AML-193 (cell line): ENCODE measurements at regions not wholly inside any gene's neighbourhood (a gene's known extent, or its start where the extent isn't known, plus 50 kb on each side); places are given as distances from the start of the nearest gene placed in this dataset.

ENCODE experiments used
- DNase-seq, 2 experiments: peaks; one replicate each; lab custom pipeline; 2025; lab: John Stamatoyannopoulos, UW

DNA sequence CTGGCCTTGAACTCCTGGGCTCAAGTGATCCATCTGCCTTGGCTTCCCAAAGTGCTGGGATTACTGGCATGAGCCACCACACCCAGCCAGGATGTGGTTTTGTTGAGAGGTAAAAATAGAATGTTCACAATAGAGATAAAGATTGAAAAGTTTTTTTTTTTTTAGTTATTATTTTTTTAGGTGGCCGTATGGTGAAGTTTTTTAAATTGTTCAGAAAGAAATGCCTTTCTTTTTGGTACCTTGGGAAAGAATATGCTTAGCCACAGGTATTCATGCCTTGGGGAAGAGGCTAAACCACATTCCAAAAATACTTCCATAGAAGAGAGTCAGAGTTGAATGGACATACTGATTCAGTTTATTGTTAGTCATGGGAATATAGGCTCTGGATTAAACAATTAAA is 143.4 kb downstream of the C11orf91 start:
- no peak for DNase-seq

DNA sequence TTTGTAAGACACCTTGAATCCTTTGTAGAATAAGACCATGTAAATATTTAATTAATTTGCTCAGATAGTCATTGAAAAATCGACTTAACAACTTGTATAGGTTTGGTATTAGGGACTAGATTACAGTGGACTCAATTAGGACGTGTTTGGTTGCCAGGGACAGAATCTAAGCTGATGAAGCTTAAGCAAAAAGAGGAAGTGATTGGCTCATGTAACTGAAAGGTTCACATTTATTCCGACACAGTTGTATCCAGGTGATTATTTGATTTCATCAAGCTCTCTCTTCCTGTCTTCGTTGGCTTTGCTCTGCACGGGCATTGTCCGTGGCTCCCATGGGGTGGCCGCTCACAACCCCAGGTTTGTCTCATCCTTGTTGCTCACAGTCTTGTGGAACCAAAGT is 146.4 kb downstream of the C11orf91 start:
- no peak for DNase-seq

DNA sequence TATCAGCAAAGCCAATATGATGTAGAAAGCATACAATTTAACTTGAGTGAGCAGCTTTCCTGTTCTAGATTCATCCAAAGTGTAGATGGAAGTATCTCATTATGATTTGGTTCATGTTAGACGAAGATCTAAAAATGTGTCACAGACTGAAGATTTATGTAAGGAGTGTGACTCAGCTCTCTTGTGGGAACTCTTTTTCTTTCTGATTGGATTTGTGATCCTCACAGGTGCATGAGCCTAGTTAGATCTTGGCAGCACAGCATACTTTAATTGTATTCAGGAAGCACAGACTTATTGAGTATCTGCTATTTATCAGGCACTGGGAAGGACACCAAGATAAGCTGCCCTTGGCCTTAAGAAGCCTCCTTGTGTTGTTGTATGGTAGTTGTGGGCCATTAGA is 147.1 kb downstream of the C11orf91 start:
- no peak for DNase-seq

DNA sequence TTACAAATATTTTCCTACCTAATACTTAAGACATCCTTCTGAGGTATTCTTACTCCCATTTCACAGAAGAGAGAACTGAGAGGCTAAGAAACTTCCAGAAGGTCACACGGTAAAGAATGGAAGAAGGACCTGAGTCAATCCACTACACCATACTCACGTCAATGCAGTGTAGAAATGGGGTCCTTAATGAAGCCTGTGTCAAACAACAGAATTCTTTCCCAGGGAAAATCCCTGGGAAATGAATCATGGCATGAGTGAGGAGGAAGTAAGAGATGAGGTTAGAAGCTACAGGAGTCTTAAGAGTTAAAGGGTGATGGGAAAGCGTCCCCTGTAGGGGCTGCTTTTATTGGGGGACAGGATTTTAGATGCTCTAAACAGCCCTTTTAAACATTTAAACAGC is 147.9 kb downstream of the C11orf91 start:
- no peak for DNase-seq

DNA sequence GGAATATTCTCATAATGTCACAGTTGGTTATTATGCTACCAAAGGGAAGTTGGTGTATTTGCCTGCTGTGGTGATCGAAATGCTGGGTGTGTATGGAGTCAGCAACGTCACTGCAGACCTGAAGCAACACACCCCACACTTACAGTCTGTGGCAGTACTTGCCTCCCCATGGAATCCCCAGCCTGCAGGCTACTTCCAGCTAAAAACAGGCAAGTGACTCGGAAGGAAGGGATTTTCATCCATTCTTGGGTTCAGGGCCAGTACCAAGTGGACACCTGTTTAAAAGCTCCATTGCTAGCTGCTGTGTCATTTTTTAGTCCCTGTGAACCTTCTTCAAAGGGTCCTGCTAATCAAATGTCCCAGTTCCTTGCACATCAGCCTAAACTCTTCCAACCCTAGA is 149.6 kb downstream of the C11orf91 start:
- DNase-seq, result no peak

DNA sequence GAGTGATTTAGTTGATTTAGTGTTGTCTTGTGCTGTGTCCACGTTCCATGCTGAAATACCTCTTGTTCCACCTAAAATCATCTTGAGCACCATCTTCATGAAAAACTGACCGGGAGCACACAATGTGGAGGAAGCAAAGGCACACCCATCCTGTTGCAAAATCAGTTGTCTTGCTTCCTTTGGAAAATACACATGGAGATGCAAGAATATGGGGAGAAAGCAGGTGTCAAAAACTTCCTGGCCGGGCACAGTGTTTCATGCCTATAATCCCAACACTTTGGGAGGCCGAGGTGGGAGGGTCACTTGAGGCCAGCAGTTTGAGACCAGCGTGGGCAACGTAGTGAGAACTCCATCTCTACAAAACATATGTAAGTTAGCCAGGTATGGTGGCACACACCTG is 151.1 kb downstream of the C11orf91 start:
- no peak for DNase-seq

DNA sequence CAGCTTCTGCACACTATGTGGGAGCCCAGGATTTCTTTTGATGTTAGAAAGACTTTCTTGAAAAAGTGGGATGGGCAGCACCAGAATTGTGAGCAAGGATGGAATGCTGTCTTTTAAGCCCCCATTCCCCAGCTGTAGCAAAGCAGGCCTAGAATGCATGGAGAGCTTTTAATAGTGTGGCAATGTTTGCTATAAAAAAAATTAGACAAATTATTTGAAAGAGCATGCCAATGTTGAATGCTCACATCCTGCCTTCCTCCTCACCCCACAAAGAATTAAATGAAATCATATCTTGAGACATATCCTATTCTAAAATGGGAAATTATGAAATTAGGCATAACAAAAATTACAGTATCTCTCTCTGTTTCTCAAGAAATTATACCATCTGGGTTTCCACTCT is 154.7 kb downstream of the C11orf91 start:
- DNase-seq, result no peak

DNA sequence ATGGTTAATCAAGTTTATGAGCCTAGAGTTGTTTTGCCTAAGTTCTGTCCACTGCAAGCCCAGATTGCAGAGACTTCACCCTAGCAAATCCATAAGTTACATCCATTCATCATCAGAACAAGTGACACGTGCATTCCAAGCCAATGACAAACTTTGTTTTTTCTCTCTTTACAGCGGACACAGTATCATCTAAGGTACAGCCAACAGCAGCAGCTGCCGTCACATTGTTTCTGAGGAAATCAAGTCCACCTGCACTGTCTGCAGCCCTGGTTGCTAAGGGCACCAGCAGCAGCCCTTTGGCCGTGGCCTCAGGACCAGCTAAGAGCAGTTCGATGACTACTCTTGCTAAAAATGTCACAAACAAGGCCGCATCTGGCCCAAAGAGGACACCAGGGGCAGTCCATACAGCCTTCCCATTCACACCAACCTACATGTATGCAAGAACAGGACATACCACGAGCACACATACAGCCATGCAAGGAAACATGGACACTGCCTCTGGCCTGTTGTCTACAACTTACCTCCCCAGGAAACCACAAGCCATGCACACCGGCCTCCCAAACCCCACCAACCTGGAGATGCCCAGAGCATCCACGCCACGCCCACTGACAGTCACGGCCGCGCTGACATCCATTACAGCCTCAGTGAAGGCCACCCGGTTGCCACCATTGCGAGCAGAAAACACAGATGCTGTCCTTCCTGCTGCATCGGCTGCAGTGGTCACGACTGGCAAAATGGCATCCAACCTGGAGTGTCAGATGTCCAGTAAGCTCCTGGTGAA is 155.8 kb downstream of the C11orf91 start:
- no peak for DNase-seq

DNA sequence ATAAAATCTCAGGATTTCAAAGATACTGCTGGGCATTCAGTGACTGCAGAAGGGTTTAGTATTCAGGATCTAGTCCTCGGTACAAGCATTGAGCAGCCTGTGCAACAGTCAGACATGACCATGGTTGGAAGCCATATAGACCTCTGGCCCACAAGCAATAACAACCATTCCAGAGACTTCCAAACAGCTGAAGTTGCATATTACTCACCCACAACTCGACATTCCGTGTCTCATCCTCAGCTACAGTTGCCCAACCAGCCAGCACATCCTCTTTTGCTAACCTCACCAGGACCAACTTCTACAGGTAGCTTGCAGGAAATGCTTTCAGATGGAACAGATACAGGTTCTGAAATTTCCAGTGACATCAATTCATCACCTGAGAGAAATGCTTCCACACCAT is 156.8 kb downstream of the C11orf91 start:
- DNase-seq, result no peak

DNA sequence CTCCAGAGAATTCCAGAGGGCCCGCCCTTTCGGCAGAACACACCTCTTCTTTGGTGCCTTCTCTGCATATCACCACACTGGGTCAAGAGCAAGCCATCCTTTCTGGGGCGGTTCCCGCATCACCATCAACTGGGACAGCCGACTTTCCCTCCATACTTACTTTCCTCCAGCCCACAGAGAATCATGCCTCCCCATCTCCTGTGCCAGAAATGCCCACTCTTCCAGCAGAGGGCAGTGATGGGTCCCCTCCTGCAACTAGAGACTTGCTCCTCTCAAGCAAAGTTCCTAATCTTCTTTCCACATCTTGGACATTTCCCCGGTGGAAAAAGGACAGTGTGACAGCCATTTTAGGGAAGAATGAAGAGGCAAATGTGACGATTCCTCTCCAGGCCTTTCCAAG is 157.7 kb downstream of the C11orf91 start:
- peak; percentile 2 to 4 for DNase-seq

DNA sequence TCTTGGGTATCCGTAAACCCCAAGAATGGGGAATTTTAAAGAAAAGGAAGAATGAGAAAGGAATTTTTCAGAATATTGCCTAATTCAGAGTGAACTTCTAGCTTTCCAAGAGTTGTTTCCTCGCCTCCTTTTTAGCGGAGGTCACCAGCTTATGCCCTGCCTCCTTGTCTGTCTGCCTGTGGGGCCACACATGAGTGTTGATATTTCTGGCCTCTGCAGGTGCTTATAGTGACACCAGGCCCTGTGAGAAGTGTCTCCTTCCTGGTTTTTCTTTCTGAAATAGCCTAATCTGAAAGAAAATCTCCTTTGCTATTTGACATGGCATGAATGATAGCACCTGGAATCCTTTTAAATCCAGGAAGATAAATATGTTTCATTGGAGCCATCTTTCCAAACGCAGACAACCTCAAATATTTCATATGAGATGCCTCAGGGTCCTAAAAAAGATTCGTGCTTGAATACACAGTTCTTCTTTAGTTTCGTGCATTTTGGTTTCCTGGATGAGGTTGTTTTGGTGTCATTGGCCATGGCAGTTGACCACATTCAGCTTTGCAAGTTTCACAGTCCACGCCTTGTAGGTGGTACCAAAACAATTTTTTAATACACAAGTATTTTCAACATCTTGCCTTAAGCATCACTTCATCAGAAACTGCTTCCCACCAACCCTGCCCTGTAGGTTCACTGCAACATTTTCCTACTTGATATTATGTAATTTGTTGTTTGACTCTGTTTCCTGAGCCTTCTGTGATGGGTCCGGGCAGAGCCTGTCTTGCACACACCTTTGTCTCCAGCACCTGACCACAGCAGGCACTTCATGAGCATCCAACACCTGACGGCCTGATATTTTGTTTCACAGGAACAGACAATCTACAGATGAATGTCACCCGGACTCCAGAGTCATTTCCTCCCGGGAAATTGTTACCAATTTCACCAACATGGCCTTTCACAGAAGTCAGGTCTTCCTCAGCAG is 159.4 kb downstream of the C11orf91 start:
- DNase-seq, result no peak

DNA sequence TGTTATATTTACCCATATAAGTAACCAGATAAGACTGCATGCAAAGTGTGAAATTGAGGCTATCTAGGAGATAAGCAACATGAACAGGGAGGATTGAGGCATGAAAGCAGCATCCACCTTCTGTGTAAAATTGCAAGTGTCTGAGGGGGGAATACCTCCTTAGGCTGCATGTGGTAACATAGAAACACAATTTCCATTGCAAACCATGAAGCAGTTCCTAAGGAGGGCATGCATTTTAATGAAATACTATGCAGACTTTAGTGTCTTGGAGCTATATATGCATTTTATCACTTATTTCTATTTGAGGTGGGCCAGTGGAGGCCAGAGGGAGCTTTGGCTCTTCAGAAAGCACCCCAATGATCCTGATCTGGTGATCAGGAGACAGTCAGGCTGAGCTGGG is 160.2 kb downstream of the C11orf91 start:
- DNase-seq, result no peak

DNA sequence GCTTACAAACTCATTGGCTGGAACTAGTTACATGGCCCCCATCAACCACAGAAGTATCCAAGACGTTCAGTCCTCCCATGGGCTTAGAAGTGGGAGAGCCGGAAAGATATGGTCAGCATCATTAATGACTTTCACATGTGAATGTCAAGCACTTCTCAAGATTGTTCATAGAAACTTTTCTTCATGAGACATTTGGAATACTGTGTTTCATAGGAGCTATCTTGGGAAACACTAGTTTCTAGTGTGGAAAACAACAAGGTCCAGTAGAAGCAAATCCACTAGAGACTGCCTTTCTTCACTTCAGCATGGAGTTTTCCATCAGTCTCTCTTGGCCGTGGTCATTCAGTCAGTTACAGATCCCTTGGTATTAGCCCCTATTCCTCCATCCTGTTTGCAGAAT is 160.9 kb downstream of the C11orf91 start:
- no peak for DNase-seq

DNA sequence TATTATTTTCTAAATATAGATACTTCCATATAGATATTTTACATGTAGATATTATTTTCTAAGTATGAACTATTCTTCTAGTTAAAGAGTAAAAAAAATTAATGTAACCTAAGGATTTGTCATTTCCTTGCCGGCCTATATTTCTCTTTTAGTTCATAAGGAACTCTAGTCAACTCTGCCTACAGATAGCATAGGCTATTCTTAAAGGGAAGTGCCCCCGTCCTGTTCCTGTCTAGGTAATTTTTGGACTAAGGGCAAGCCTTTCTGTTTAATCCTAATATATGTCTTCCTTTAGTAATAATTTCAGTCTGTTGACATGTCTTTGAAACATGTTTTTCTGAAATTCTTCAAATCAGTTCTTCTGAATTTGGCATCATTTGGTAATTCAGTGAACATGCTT is 161.9 kb downstream of the C11orf91 start:
- DNase-seq, result no peak

DNA sequence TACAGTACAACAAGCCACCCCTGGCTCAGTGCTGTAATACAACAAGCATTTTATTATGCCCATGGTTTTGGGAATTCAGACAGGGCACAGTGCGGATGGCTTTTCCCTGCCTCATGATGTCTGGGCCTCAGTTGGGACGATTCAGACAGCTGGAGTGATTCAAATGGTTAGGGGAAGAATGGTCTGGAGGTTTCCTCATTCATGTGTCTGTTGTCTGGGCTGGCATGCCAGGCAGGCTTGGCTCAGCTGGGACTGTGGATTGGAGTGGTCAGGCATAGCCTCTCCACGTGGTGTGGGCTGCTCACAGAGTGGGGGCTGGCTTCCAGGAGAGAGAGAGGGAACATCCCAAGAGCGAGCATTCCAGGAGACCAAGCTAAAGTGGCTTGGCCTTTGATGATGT is 164.4 kb downstream of the C11orf91 start:
- no peak for DNase-seq

DNA sequence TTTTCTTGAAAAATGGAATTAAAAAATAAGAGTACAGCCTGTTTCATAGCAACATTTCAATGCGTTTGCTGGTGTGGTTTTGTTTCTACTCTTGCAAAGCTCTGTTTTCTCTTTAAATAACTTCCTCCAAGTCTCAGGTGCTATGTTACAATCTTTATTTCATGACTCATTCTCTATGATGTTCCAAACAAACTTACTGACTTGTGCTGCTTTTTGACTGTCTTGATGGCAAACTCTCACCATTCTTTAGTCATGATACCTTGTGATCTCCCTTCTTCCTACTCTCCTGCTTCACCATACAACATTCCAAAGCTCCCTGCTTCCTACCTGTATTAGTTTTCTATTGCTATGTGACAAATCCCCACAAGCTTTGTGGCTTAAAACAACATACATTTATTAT is 166.1 kb downstream of the C11orf91 start:
- no peak for DNase-seq

DNA sequence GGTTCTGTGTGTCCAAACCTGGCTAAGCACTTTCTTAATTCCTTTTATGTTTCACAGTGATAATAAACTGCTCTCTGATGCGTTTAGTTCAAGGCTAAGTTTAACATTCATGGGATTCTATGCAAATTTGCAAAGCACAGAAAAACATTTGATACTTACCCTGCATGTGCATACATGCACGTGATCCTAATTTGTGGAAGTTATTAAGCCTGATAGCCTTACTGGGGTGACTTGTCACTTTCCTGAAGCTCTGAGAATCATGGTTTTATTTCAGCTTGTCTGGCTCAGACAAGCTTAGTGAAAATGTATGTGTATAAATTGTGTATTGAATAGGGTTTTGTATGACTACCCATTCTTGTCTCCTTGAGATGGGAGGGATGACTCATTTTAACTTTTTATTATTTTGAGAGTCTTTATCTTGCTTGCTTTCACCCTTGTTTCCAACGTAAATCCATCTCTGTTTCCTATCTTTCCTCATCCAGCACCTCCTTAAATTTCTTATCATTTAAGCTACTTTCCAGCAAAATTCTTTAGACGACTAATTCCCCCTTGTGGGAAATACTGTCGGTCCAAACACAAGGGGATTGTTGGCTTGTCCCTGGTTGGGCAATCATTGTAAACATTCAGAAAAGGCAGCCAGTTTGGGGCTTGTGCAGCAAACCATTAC is 167.1 kb downstream of the C11orf91 start:
- DNase-seq, result no peak

DNA sequence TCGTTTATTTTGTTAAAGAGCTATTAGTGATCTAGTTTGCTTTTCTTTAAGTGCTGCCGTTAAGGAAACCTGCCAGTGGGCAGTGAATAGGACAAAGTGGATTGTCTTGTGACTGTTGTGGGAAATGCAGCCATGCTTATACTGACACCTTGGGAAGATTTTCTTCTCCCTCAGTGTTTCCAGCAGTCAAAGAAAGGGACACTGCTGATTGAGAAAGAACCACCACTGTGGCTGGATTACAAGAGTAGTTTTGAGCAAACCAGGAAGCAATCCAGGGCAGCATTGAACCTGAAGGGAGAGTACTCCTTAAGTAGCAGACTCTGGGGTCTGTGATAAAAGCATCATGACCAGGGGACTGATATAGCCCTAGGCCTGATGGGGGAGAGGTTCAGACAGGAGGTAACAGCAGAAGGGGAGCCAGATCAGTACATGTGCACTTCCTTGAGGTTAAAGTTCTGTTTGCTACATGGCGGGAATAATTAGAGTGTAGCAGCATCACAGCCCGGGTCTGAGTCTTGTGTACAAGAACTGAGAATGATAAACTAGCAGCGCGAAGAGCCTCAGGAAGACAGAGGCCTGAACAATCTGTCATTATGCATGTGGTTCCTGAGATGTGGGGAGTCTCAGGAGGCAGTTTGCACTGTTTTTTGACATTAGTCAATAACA is 167.8 kb downstream of the C11orf91 start:
- DNase-seq, result no peak

DNA sequence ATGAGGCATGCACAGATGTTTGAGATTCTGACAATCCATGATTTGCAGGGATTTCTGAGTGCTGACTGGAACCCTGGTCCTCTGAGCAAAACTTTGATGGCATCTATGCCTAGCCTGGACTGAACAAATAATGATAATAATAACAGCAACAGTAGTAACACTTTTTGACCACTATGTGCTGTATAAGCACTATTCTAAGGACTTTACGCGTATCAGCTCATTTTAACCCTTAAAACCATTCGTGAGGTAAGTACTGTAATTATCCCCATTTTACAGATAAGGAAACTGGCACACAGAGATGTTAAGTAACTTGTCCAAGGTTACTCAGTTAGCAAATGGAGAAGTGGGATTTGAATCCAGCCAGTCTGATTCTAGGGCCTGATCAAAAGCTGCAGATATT is 168.4 kb downstream of the C11orf91 start:
- DNase-seq, result no peak

DNA sequence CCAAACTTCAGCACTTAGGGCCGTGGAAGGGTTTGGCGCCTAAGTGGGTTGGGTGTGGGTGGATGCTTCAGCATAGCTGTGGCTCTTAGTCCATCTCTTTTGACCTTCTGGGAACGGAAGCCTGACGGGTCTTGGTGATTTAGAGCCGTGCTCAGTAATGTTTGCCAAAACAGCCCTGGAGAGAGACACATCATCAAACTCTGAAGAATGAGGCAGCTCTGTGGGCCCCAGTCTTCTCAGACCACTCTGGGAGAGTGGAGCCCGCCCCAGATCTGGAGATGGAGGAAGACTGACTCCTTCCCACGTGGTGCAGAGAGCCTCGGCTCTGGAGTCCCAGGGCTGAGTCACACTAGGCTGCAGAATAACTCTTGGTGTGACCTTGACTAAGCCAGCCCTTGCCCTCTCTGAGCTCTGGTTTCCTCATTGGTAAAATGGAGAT is 168.9 kb downstream of the C11orf91 start:
- no peak for DNase-seq

DNA sequence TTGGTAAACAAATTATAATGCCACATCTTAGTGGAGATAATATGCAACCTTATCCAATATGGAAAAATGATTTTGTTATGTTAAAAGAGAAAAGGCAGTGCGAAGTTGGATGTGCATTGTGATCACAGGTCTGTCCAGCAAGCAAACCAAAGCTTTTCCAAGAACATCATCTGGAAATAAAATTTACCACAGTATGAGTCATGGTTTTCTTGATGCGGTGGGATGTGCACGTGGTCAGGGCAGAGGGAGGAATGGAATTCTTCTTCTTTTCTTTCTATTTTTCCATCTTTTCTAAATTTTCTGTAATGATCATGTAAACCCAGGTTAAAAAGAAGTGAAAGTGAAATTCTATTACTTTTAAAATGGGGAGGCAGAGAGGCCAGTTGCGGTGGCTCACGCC is 169.8 kb downstream of the C11orf91 start:
- no peak for DNase-seq

DNA sequence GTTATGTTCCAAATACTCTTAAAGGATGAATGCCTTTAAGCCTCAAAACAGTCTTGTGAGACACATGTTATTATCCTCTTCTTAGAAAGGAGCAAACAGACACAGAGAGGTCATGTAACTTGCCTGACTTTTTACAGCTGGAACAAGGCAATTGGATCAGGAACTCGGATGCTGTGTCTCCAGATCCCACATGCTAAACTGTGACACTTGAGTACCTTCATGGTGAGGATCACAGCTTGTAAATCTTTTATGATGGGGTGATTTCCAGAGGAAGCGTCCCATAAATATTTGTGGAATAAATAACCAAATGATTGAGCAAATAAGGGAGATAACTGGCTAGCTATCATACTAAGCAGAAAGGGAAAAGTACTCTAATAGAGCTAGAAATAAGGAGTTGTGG is 171.2 kb downstream of the C11orf91 start:
- DNase-seq, result no peak
